RWPE2 (cell line): ENCODE measurements at regions not wholly inside any gene's neighbourhood (a gene's known extent, or its start where the extent isn't known, plus 50 kb on each side); places are given as distances from the start of the nearest gene placed in this dataset.

ENCODE experiments used
- ATAC-seq: fragments of 200-7000 bp; cut with Tn5 transposase; 3 replicates; pipeline ENCODE4 v1.9.1; 2021; ENCODE audit warnings: low read depth
- DNase-seq: peaks from one replicate; pipeline ENCODE4 v3.0.0-alpha.2; 2020; ENCODE audit warnings: low spot score
- H3K27ac ChIP-seq: fragments of 450-650 bp; 2 replicates; pipeline ENCODE4 v1.5.1; 2017; ENCODE audit warnings: mild to moderate bottlenecking; ENCODE audit not compliant: poor library complexity, severe bottlenecking
- H3K27me3 ChIP-seq: fragments of 250-450 bp; sonication (Bioruptor Pico); 2 replicates; pipeline ENCODE4 v1.5.1; 2021; ENCODE audit warnings: mild to moderate bottlenecking, moderate library complexity; ENCODE audit not compliant: insufficient read depth, poor library complexity, severe bottlenecking
- H3K36me3 ChIP-seq: fragments of 250-450 bp; sonication (Bioruptor Pico); 2 replicates; pipeline ENCODE4 v1.5.1; 2020; ENCODE audit warnings: low read depth, mild to moderate bottlenecking, moderate library complexity
- H3K4me1 ChIP-seq: fragments of 250-450 bp; sonication (Bioruptor Pico); 2 replicates; pipeline ENCODE4 v1.5.1; 2021; ENCODE audit warnings: mild to moderate bottlenecking, moderate library complexity; ENCODE audit not compliant: insufficient read depth, poor library complexity, severe bottlenecking
- H3K4me3 ChIP-seq: fragments of 250-450 bp; sonication (Bioruptor Pico); 2 replicates; pipeline ENCODE4 v1.5.1; 2021; ENCODE audit warnings: mild to moderate bottlenecking, moderate library complexity; ENCODE audit not compliant: severe bottlenecking
- H3K9me3 ChIP-seq: fragments of 250-450 bp; sonication (Bioruptor Pico); 2 replicates; pipeline ENCODE4 v1.5.1; 2021; ENCODE audit warnings: mild to moderate bottlenecking, moderate library complexity; ENCODE audit not compliant: severe bottlenecking
- CTCF ChIP-seq: fragments of 450-650 bp; IDR thresholded peaks from one replicate; pipeline ENCODE4 v1.5.1; 2017; ENCODE audit warnings: mild to moderate bottlenecking, moderate library complexity; ENCODE audit not compliant: poor library complexity, severe bottlenecking

- no peak for TF ChIP-seq CTCF
- H3K4me3 ChIP-seq = no peak overlapping the region
- no peaks in the 10 kb centered on the region for H3K4me1 ChIP-seq
- H3K27ac ChIP-seq = no peak overlapping the region
- ATAC-seq (no peak), DNase-seq (no peak)
- no peaks in the 10 kb centered on the region for H3K27me3 ChIP-seq
- H3K9me3 ChIP-seq = no peaks in the 10 kb centered on the region
- H3K36me3 ChIP-seq = no peaks in the 10 kb centered on the region
Observed at GRCh38 chr6:154919806-154920205, 75.3 kb upstream of the TIAM2 start.

DNA sequence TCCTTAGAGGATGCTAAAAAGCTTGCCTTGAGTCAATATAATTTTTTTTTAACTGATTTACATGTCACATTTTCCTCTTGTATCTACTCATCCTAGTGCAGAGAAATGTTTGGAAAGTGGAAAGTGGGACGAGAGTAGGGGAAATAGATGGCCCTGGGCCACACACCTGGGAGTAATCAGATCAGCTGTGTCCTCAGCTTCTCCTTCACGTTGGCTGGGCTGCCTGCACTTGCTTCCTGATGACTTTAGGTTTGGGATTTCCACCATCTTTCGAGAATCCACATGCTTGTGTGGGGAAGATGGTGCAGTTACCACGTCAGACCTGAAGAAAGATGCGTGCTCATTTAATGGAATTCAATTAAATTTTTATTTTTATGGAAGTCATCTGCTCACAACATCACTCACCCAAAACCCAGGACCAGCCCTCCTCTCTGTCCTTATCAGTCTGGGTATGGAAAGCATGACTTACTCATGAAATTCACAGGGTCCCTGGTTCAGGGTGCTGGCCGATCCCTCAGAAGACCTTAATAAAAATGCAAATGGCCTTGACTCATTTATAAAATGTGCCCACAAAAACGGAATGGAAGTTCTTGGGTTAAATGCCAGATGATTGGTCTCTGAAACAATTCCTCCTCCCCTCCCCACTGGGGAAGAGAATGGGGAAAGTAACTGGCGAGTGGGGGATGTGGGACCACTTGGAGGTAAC is 74.5 kb upstream of the TIAM2 start:
- Histone ChIP-seq H3K27me3 (no peaks in the 10 kb centered on the region), H3K4me3 (no peak overlapping the region), H3K9me3 (no peaks in the 10 kb centered on the region), H3K36me3 (no peaks in the 10 kb centered on the region), H3K4me1 (no peaks in the 10 kb centered on the region), H3K27ac (no peak overlapping the region)
- TF ChIP-seq CTCF = no peak
- no peak for DNase-seq
- no peak for ATAC-seq

GRCh38 chr6:154921482-154921881 is 73.6 kb upstream of the TIAM2 start:
- DNase-seq = no peak
- no peak for TF ChIP-seq CTCF

GRCh38 chr6:154923199-154923869 is 71.8 kb upstream of the TIAM2 start:
- Histone ChIP-seq H3K4me3 (no peak overlapping the region), H3K4me1 (no peaks in the 10 kb centered on the region), H3K27me3 (no peaks in the 10 kb centered on the region), H3K27ac (no peak overlapping the region), H3K36me3 (no peaks in the 10 kb centered on the region), H3K9me3 (no peaks in the 10 kb centered on the region)
- no peak for TF ChIP-seq CTCF
- no peak for ATAC-seq
- DNase-seq = no peak

More at GRCh38 chr6:154921482-154921881, 73.6 kb upstream of the TIAM2 start:
- H3K9me3 ChIP-seq = no peaks in the 10 kb centered on the region
- 0 out of 3 replicates have a peak, but pooled peaks have one; percentile 35 for ATAC-seq
- no peak overlapping the region for H3K4me3 ChIP-seq
- no peaks in the 10 kb centered on the region for H3K36me3 ChIP-seq
- no peaks in the 10 kb centered on the region for H3K27me3 ChIP-seq
- no peaks in the 10 kb centered on the region for H3K4me1 ChIP-seq
- no peak overlapping the region for H3K27ac ChIP-seq

DNA sequence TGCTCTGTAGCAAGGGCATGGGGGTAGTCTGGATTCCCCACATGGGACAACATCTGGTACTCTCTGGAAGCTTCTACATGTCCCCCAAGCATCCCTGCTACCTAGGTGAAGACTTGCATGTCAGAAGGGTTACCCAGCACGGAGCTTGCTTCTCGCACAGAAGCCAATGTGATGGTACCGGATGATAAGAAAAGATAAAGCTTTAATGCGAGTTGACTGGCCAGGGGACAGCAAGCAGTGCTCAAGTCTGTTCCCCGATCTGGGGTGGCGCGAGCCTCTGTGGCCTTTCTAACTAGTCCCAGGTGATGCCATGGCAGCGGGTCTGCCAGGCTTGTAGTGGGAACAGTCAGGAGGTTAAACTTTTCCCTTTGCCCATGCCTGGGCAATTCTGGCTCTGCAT is 70.0 kb upstream of the TIAM2 start:
- H3K27ac ChIP-seq = no peak overlapping the region
- no peaks in the 10 kb centered on the region for H3K9me3 ChIP-seq
- TF ChIP-seq CTCF = no peak
- no peaks in the 10 kb centered on the region for H3K27me3 ChIP-seq
- no peaks in the 10 kb centered on the region for H3K36me3 ChIP-seq
- DNase-seq (no peak), ATAC-seq (no peak)
- no peaks in the 10 kb centered on the region for H3K4me1 ChIP-seq
- H3K4me3 ChIP-seq = no peak overlapping the region
